ENCODE measurements at regions not wholly inside any gene's neighbourhood (a gene's known extent, or its start where the extent isn't known, plus 50 kb on each side); places are given as distances from the start of the nearest gene placed in this dataset.
A peak's percentile ranks its signal among the peaks of the same experiment; 100 is the strongest.

DNA sequence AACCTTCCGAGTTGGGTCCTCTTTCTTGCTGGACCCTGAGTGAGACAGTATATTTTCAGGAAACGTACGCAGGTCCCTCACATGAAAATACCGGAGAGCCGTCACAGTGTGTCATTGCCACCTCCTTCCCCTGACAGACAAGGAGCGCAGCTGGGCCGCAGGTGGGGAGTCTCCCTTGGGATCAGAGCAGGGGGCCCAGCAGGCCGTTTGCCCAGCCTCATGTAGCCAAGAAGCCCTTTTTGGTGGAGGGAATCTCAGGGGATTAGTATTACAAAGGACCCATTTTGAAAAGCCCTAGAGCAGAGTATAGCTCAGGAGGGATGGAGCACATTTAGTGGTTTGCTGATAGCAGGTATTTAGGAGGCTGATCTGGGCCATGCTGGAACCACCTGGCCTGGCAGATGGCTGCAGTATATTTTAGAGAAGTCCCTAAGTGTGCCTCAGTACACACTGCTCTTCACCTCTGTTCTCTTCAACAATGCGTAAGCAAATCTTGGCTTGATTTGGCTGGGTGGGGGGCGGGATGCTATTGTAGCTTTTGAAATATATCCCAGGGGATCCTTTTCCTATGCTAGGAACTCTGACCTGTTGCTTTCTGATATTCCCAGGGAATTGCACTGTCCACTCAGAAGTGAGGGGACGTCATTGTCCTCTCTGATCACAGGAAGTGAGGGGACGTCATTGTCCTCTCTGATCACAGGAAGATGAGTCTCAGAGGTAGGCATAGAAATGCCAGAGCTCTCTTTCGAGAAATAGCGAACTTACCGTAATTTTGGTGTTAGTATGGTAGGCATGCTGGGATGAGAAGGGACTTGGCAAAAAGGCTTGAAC is 171.9 kb downstream of the HRH4 start (continued):
- TF ChIP-seq NFE2L2 (IDR thresholded peaks at IDR 0.05; ENCODE audit: low read depth, low read length) (no peak), MXI1 (IDR thresholded peaks at IDR 0.05; ENCODE audit: borderline replicate concordance, low read depth, low read length) (no peak), CEBPB (IDR thresholded peaks at IDR 0.05; ENCODE audit: low read depth, low read length) (no peak), BHLHE40 (IDR thresholded peaks at IDR 0.05; ENCODE audit: low read depth, low read length) (no peak)

DNA sequence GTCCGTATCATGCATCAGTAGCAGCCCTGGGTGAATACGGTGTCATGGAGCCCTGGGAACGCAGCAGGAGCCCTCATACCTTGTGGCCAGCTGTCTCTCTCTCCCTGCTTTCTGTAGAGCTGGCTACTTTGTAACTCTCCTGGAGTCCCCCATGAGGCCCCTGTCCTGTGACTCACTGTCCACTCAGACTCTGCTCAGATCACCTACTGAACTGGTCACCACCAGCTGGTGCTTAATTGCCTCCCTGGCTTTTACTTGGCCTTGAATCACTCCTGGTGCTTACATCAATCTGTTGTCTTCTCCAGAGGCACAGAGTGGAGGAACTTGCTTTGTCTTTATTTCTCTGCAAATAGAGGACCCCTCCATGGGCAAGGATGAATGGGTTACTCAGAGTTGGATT is 172.7 kb downstream of the HRH4 start:
- peak overlapping the region; percentile 44 for H2BK5ac ChIP-seq (ENCODE audit: low read depth, low read length, poor library complexity, severe bottlenecking)
- H2AFZ ChIP-seq (replicated peaks; ENCODE audit: low read length, poor library complexity), result peak overlapping the region; percentile 45
- DNase-seq (peak; percentile 92), ATAC-seq (ENCODE audit: low read depth) (peak; percentile 85)
- peak overlapping the region; percentile 63 for H2AK5ac ChIP-seq (ENCODE audit: low read depth, low read length)
- H3K79me1 ChIP-seq (ENCODE audit: low read depth in 1 of 2, low read length in 2 of 2), result no peaks in the 10 kb centered on the region
- H4K5ac ChIP-seq (ENCODE audit: low read depth, low read length), result peak overlapping the region; percentile 44; the same call in 1 of the 2 replicates
- no peaks in the 10 kb centered on the region for H3K27me3 ChIP-seq (ENCODE audit: control insufficient read depth, insufficient read depth, low read length)
- H3K27ac ChIP-seq (ENCODE audit: insufficient read depth, low read length), result no peak overlapping the region
- dilution Hi-C loops (cut with HindIII; ENCODE audit: low sequenced_read_pairs, unreplicated experiment) (no loop called here), in situ Hi-C loops (cut with MboI; ENCODE audit: low sequenced_read_pairs) (no loop called here), intact Hi-C loops (cut with micrococcal nuclease) (no loop called here)
- no peaks in the 10 kb centered on the region; the same call in none of the 2 replicates for H3K9me1 ChIP-seq (ENCODE audit: insufficient read depth, low read length)
- peaks cover 15% of the 10 kb centered on the region for H3K4me1 ChIP-seq (ENCODE audit: control insufficient read depth, insufficient read depth, low read length)
- CTCF ChIA-PET, result interaction anchor here (0.7 kb wide), 1 partner anchor 24 kb away, joined by 3 read pairs; no protein-coding TSS in a partner anchor
- peak overlapping the region; percentile 23; the same call in 1 of the 2 replicates for H3K23ac ChIP-seq (ENCODE audit: low read depth, low read length)
- H3K36me3 ChIP-seq (ENCODE audit: control insufficient read depth, insufficient read depth, low read length), result no peaks in the 10 kb centered on the region
- no peak overlapping the region for H3K56ac ChIP-seq (ENCODE audit: extremely low read depth, insufficient read depth, low read length)
- no TSS peak for BruUV-seq (replicated peaks)
- peak overlapping the region; percentile 78 for H2BK120ac ChIP-seq (ENCODE audit: low read depth, low read length)
- peak overlapping the region; percentile 18; the same call in 1 of the 3 replicates for H2BK15ac ChIP-seq (ENCODE audit: low read depth, low read length)
- peak overlapping the region; percentile 64 for H2BK20ac ChIP-seq (ENCODE audit: low read depth, low read length)
- POLR2A ChIA-PET (ENCODE audit: unreplicated experiment), result no interaction called here
- peak overlapping the region in 1 of 2 experiments; percentile 61; a peak in 2 of 4 replicates for H4K8ac ChIP-seq (ENCODE audit: low read depth in 2 of 2, low read length in 2 of 2)
- peak overlapping the region; percentile 1 for H2AK9ac ChIP-seq (replicated peaks; ENCODE audit: low read depth, low read length, poor library complexity)
- H3K9ac ChIP-seq (ENCODE audit: low read depth, low read length), result no peak overlapping the region
- no peak overlapping the region for H3K4me3 ChIP-seq (ENCODE audit: insufficient read depth, low read depth, low read length)
- H4K20me1 ChIP-seq (ENCODE audit: insufficient read depth, low read length), result no peaks in the 10 kb centered on the region
- peak overlapping the region; percentile 34 for H3K4ac ChIP-seq (ENCODE audit: low read depth, low read length)
- TF ChIP-seq FOS (IDR thresholded peaks at IDR 0.05; ENCODE audit: low read depth, low read length) (peak; percentile 84), MAFK (IDR thresholded peaks at IDR 0.05; ENCODE audit: low read depth, low read length) (peak; percentile 23; the same call in 1 of the 2 replicates), USF2 (IDR thresholded peaks at IDR 0.05; ENCODE audit: low read depth, low read length) (no peak), RFX5 (IDR thresholded peaks at IDR 0.05; ENCODE audit: low read depth, low read length) (no peak), SMC3 (IDR thresholded peaks at IDR 0.05; ENCODE audit: low read depth, low read length) (no peak)
- H4K91ac ChIP-seq (ENCODE audit: insufficient read depth, low read depth, low read length), result peak overlapping the region; percentile 42
- H3K18ac ChIP-seq (ENCODE audit: low read depth, low read length), result peak overlapping the region; percentile 26; the same call in 1 of the 2 replicates
- H3K14ac ChIP-seq (replicated peaks; ENCODE audit: low read depth, low read length), result peak overlapping the region; percentile 38; the same call in 1 of the 2 replicates
- no peaks in the 10 kb centered on the region for H3K9me3 ChIP-seq (ENCODE audit: control insufficient read depth, insufficient read depth, low read length)
- 50% methylated on average over 1 of the region's 3 CpGs; no CpG with 5 or more reads in 1 of the 2 experiments for WGBS, 2 experiments (ENCODE audit: extremely low coverage in 2 of 2, insufficient read length in 1 of 2)
- H3K4me2 ChIP-seq (ENCODE audit: low read depth, low read length), result peak overlapping the region; percentile 12; the same call in 1 of the 2 replicates
